EL (cell line): ENCODE measurements at regions not wholly inside any gene's neighbourhood (a gene's known extent, or its start where the extent isn't known, plus 50 kb on each side); places are given as distances from the start of the nearest gene placed in this dataset.
"Not testable (repeated sequence)": the region's sequence is repeated elsewhere in the genome, so short reads cannot be mapped to it uniquely, and the experiment has no call there.

Source experiments
- DNase-seq: peaks from one replicate; pipeline ENCODE4 v3.0.0-alpha.2; 2016

- no peak for DNase-seq
These were observed 309.5 kb upstream of the SGCG start for GRCh38 chr13:22871231-22871630.

- no peak for DNase-seq
These were observed 305.9 kb upstream of the SGCG start for GRCh38 chr13:22874839-22875238.

GRCh38 chr13:22877421-22877820 lies 303.4 kb upstream of the SGCG start:
- no peak for DNase-seq

GRCh38 chr13:22880741-22881720 lies 299.7 kb upstream of the SGCG start:
- DNase-seq = no peak

- DNase-seq = not testable (repeated sequence)
These were observed 298.8 kb upstream of the SGCG start for GRCh38 chr13:22881721-22882608.

- no peak for DNase-seq
These were observed 297.4 kb upstream of the SGCG start for GRCh38 chr13:22883262-22883840.

GRCh38 chr13:22883956-22884355 lies 296.8 kb upstream of the SGCG start:
- DNase-seq = no peak

GRCh38 chr13:22886061-22886460 lies 294.7 kb upstream of the SGCG start:
- DNase-seq = not testable (repeated sequence)

- not testable (repeated sequence) for DNase-seq
These were observed 291.4 kb upstream of the SGCG start for GRCh38 chr13:22889376-22889775.

- no peak for DNase-seq
These were observed 287.6 kb upstream of the SGCG start for GRCh38 chr13:22893204-22893603.

GRCh38 chr13:22893777-22894176 lies 287.0 kb upstream of the SGCG start:
- no peak for DNase-seq

- no peak for DNase-seq
These were observed 283.0 kb upstream of the SGCG start for GRCh38 chr13:22897571-22898314.

- not testable (repeated sequence) for DNase-seq
These were observed 280.3 kb upstream of the SGCG start for GRCh38 chr13:22900416-22900951.

- no peak for DNase-seq
These were observed 277.5 kb upstream of the SGCG start for GRCh38 chr13:22903301-22903700.

GRCh38 chr13:22903925-22904324 lies 276.9 kb upstream of the SGCG start:
- no peak for DNase-seq

- peak; percentile 5 for DNase-seq
These were observed 265.2 kb upstream of the SGCG start for GRCh38 chr13:22915442-22916082.

GRCh38 chr13:22916276-22916675 lies 264.5 kb upstream of the SGCG start:
- not testable (repeated sequence) for DNase-seq

- DNase-seq = no peak
These were observed 254.7 kb upstream of the SGCG start for GRCh38 chr13:22925881-22926747.

- DNase-seq = no peak
These were observed 253.9 kb upstream of the SGCG start for GRCh38 chr13:22926748-22927400.

- not testable (repeated sequence) for DNase-seq
These were observed 252.9 kb upstream of the SGCG start for GRCh38 chr13:22927845-22928244.
